ENCODE measurements at regions not wholly inside any gene's neighbourhood (a gene's known extent, or its start where the extent isn't known, plus 50 kb on each side); places are given as distances from the start of the nearest gene placed in this dataset.

DNA sequence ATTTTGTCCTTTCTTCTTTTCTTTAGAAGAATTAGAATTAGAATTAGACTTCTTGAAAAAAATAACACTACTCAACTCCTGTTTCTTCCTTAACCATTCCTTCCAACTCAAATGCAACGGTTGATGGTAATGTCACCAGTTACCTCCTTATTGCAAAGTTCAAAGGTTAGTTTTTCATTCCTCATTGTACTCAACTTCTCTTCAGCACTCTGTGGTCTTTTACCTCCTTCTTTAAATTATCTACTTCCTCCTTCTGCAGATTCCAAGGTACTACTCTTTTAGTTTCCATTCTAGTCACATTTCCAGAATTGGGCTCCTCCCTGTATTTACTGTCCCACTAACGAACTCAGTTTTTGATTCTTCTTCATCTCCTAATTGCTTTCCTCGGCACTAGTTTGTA is 700.7 kb downstream of the SATB2 start:
- Histone ChIP-seq H3K36me3 (replicated peaks in 1 of 2) (no peaks in the 10 kb centered on the region), H3K27ac (no peak overlapping the region), H3K9me3 (replicated peaks in 1 of 3) (no peaks in the 10 kb centered on the region), H3K4me1 (replicated peaks in 1 of 2) (no peaks in the 10 kb centered on the region), H3K27me3 (no peaks in the 10 kb centered on the region), H3K4me3 (no peak overlapping the region)
- DNase-seq = no peak
- WGBS, 4 donors = 66 to 74% (median 69%) methylated on average over 3 of the region's 3 CpGs
- intact Hi-C loops (cut with DNase I) = no loop called here
- no peak for TF ChIP-seq POLR2A (IDR thresholded peaks at IDR 0.05)
- TF ChIP-seq, protein P1, sequence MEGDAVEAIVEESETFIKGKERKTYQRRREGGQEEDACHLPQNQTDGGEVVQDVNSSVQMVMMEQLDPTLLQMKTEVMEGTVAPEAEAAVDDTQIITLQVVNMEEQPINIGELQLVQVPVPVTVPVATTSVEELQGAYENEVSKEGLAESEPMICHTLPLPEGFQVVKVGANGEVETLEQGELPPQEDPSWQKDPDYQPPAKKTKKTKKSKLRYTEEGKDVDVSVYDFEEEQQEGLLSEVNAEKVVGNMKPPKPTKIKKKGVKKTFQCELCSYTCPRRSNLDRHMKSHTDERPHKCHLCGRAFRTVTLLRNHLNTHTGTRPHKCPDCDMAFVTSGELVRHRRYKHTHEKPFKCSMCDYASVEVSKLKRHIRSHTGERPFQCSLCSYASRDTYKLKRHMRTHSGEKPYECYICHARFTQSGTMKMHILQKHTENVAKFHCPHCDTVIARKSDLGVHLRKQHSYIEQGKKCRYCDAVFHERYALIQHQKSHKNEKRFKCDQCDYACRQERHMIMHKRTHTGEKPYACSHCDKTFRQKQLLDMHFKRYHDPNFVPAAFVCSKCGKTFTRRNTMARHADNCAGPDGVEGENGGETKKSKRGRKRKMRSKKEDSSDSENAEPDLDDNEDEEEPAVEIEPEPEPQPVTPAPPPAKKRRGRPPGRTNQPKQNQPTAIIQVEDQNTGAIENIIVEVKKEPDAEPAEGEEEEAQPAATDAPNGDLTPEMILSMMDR (IDR thresholded peaks at IDR 0.05) = no peak

DNA sequence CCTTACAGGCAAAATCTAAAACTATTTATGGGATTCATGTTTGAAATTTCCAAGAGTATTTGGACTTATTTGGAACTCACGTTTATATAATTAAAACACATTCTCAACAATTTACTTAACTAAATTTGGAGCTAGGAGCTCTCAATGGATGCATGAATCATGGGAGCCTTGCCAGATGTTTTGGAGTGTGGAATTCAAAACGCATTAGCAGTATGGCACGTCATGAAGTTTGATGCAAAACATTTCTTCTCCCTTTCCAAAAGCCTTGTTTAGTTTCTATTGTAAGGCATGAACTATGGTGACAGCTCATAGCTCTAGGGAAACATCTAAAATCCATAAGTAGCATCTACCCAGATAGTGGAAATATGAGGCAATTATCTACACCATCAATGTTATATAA is 701.6 kb downstream of the SATB2 start:
- no peak overlapping the region for H3K4me3 ChIP-seq
- no peak overlapping the region for H3K27ac ChIP-seq
- 44 to 57% (median 52%) methylated on average over 3 of the region's 3 CpGs for WGBS, 4 donors
- DNase-seq = no peak
- no peaks in the 10 kb centered on the region for H3K27me3 ChIP-seq
- intact Hi-C loops (cut with DNase I) = no loop called here
- no peaks in the 10 kb centered on the region for H3K36me3 ChIP-seq (replicated peaks in 1 of 2)
- H3K4me1 ChIP-seq (replicated peaks in 1 of 2) = no peaks in the 10 kb centered on the region
- no peaks in the 10 kb centered on the region for H3K9me3 ChIP-seq (replicated peaks in 1 of 3)
- TF ChIP-seq, protein P1 (IDR thresholded peaks at IDR 0.05) = no peak
- TF ChIP-seq POLR2A (IDR thresholded peaks at IDR 0.05) = no peak

DNA sequence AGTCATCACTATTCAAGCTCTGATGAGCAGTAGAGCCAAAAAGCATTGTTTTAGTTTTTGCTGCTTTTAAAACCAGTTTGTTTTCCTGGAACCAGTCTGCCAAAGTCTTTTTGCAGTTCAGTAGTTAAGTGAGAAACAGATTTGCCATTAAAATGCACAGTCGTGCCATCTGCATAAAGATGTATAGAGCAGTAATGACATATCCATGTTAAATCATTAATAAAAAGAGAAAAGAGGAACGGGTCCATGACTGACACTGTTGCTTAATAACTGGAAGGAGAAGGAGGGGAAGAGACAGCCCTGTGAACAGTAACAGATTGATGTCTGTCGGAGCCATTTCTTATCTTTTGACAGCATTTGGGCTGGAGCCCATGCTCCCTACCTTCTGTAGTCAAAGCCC is 704.6 kb downstream of the SATB2 start:
- no peak for TF ChIP-seq POLR2A (IDR thresholded peaks at IDR 0.05)
- TF ChIP-seq, protein P1 (IDR thresholded peaks at IDR 0.05) = no peak
- Histone ChIP-seq H3K4me1 (replicated peaks in 1 of 2) (no peaks in the 10 kb centered on the region), H3K9me3 (replicated peaks in 1 of 3) (no peaks in the 10 kb centered on the region), H3K27ac (no peak overlapping the region), H3K4me3 (no peak overlapping the region), H3K36me3 (replicated peaks in 1 of 2) (no peaks in the 10 kb centered on the region), H3K27me3 (no peaks in the 10 kb centered on the region)
- intact Hi-C loops (cut with DNase I) = no loop called here
- 56 to 67% (median 59%) methylated on average over 3 of the region's 3 CpGs for WGBS, 4 donors
- DNase-seq = no peak

DNA sequence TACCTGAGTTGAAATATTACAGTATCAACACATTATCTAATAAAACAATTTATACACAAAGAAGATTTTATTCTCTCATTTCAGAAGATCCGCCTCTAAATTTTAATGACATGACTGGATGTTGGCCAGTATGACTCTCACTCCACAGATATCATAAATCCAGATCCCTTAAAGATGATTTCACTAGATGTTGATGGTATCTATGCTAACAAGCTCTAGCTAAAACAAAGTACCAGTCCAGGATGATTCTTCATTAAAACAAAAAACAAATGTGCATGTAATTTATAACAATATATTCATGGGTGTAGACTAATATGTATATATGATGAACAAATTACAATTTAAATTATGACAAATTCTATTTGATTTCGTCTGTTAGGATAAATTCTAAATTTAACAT is 708.4 kb downstream of the SATB2 start:
- intact Hi-C loops (cut with DNase I) = no loop called here
- TF ChIP-seq, protein P1 (IDR thresholded peaks at IDR 0.05) = no peak
- TF ChIP-seq POLR2A (IDR thresholded peaks at IDR 0.05) = no peak
- H3K9me3 ChIP-seq (replicated peaks in 1 of 3) = no peaks in the 10 kb centered on the region
- no peaks in the 10 kb centered on the region for H3K27me3 ChIP-seq
- WGBS, 4 donors = 64 to 78% (median 71%) methylated on average over 2 of the region's 2 CpGs
- H3K36me3 ChIP-seq (replicated peaks in 1 of 2) = no peaks in the 10 kb centered on the region
- no peak overlapping the region for H3K27ac ChIP-seq
- DNase-seq = no peak
- H3K4me3 ChIP-seq = no peak overlapping the region
- H3K4me1 ChIP-seq (replicated peaks in 1 of 2) = no peaks in the 10 kb centered on the region
